T-helper 9 cell (primary cell): ENCODE measurements at regions not wholly inside any gene's neighbourhood (a gene's known extent, or its start where the extent isn't known, plus 50 kb on each side); places are given as distances from the start of the nearest gene placed in this dataset.
A peak's percentile ranks its signal among the peaks of the same experiment; 100 is the strongest.

Experiments used
- DNase-seq: peaks from one replicate; pipeline ENCODE4 v3.0.0-alpha.2; 2020

GRCh38 chr13:76503766-76504165 is 382.4 kb downstream of the KCTD12 start:
- no peak for DNase-seq

DNA sequence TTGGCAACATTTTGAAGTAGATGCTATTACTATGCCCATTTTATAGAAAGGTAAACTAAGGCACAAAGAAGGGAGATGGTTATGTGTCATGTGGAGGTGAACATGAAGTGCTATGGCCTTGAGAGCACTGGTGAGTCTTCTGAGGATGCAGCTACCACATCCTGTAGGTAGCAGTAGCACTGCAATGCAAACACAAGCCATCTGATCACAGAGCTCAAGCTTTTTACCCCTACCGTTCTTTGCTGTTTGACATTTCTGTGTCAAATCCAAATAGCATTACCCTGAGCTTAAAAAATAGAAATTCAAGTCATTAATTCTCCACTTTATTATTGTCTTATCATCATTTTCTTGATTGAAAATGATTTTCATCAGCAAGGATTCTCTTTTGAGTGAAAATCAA is 382.9 kb downstream of the KCTD12 start:
- DNase-seq, result no peak

DNA sequence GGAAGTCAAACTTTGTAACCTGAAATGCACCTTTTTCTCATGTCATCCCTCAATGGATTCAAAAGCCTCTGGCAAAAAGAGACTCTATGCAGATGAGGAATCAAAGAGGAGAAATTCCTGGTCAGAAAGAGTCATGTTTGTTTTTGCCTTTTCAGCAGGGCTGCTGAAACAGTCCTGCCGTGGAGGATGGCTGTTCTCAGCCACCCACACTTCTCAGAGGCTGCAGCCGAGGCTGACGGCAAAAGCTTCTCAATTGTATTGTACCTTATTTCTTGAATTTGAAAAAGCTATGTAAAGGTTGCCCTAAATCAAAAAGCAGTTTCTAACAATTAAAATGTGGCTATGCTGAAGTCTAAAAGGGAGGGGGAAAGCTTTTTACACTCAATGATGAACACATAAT is 385.3 kb downstream of the KCTD12 start:
- DNase-seq, result no peak

- no peak for DNase-seq
These were observed 386.3 kb downstream of the KCTD12 start for GRCh38 chr13:76499891-76500290.

GRCh38 chr13:76489274-76489673 is 396.9 kb downstream of the KCTD12 start:
- DNase-seq, result no peak

DNA sequence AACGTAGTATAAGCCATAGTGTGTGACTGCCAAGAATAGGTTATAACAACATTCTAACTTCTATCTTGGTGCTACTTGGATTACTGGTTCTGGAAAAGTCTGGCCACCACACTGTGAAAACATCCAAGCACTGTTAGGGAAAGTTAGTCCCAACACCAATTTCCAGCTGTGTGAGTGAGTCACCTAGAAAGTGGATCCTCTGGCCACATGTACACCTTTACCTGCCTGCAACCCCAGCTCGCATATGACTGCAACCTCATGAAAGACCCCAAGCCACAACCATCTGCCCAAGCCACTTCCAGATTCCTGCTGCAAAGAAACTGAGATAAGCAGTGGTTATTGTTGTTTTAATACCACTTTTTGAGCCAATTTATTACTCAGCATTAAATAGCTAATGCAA is 404.5 kb downstream of the KCTD12 start:
- no peak for DNase-seq

DNA sequence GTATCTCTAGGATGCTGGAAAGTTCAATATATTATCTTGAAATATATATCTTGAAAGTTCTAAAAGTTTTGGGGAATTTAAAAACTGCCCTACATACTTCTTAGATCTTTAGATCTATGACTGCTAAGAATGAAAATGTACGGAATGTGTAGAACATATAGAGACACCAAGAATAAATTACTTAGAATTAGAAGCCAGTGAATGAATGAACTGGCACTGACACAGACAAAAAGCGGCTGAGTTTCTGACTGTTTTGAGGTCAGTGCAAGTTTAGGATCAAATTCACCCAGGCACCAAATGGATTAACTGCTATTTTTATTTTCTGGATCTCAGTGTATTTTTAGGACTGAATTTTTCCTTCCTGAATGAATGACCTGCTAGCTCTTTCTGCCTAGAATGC is 411.2 kb downstream of the KCTD12 start:
- DNase-seq, result no peak

DNA sequence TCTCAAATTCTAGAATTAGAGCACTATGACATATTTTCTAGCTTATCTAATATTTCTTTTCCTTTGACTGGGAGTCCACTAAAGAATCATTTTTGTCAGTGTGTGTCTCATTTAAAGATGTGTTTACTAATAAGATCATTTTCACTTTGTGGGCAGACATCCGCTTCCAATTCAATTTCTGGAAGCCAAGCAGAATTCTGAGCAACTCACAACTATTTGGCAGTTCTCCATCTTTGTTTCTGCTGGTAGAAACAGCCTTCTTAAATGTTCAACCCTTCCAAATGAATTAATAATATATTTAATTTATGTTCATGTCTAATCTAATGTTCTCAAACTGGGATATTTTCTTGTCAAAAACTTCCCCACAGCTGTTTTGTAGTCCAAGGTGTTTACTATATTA is 411.8 kb downstream of the KCTD12 start:
- DNase-seq, result no peak

- peak; percentile 57 for DNase-seq
These were observed 412.6 kb downstream of the KCTD12 start for GRCh38 chr13:76473552-76474134.

- DNase-seq, result no peak
These were observed 413.3 kb downstream of the KCTD12 start for GRCh38 chr13:76472916-76473315.

DNA sequence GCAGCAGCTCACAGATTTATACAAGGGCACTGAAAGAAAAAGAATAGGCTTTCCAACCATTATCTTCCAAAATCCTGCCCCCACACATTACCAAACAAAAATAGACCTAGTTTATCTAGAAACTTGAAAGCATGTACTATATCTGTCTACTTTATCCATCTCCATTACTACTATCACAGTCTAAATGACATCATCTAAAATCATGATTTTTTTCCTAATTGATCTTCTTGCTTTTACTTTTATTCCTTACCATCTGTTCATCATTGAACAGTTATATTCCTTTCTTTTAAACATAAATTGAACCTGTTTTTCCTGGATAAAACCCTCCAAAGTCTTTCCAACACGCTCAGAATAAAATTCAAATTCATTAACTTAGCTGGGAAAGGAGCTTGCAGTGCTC is 414.7 kb downstream of the KCTD12 start:
- no peak for DNase-seq

GRCh38 chr13:76470991-76471390 is 415.2 kb downstream of the KCTD12 start:
- no peak for DNase-seq

- DNase-seq, result no peak
These were observed 420.2 kb downstream of the KCTD12 start for GRCh38 chr13:76466043-76466442.

- DNase-seq, result no peak
These were observed 422.9 kb downstream of the KCTD12 start for GRCh38 chr13:76463314-76463713.

GRCh38 chr13:76461999-76462398 is 424.2 kb downstream of the KCTD12 start:
- DNase-seq, result no peak

DNA sequence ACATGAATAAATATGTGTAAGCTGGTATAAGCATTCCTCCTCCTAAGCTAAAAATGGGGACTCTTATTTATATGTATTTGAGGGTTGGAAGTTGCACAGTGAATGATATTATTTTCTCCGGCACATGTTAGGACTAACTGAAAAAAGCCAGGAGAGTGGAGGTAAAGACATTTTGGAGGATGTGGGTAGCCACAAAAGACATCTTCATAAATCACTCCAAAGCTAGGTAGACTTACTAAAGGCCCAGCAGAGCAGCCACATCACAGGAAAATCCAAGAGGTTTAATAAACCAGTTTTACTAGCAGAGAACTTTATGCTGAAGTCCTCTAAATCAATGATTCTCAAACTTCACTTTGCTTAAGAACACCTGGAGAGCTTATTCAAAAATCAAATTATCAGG is 424.7 kb downstream of the KCTD12 start:
- no peak for DNase-seq

DNA sequence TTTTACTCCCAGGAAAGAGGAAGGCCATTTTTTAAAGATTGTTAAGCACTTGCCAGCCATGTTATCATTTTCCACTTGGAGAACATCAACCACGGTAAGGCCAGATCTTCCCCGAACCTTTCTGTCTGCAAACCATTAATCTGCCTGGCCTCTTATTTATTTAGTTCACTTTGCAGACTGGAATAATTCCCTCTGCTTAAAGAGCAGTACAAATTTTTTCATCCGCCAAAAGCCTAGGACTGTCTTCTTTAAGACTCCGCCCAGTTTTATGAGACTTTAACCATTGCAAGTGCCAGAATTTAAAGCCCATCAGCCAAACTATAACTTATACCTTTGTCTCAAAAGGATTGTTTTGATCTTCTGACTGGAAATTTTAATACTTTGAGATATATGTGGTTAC is 426.3 kb downstream of the KCTD12 start:
- DNase-seq, result no peak

DNA sequence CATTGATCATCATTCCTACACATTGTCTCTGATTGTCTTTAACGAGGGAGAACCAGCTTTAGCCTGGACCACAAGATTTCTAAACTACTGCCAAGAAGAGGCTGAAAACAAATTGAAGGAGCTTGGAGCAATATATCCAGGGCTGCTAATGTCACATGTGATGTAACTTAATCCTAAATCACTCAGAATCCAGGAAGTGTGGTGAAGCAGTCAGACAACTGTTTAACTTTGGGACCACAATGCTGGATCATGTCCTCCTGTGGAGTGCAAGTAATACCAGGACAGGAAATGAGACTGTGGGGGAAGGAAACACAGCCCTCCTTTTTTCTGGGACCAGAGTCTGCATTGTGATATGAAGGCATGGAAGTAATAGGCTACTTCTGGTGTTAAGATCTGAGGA is 430.2 kb downstream of the KCTD12 start:
- no peak for DNase-seq

DNA sequence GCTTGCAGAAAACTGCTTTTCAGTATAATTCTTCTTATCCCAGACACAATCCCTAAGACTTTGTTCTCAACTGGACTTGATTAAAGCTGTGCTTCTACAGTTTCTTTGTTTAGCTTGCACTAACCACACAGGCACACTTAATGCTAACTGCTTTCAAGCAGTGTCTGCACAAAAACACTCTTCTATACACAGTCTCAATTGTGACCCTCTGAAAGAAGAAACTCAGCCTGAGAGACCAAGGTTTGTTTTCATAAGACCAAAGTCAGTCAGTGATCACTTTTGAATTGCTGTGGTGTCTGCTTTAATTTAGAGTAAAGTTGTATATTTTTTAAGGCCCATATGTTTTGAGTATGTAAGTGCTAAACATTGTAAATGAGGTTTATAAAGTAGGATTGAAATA is 431.2 kb downstream of the KCTD12 start:
- DNase-seq, result no peak

DNA sequence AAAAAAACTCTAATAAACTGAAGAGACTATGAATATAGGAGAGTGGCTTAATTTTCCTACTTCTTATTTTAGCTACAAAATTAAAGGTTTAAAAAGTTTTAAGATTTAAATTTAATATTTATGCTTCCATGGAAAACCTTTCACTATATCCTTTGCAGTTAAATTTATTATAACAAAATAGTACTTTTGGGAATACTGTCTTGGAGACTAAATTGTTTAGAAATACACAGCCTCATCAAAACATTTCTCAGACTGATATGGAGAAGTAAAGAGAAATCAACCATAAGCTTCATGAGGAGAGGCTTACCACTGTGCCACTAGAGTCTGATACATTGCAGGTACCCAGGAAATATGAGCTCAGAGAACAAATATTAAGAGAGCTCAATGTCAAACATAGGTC is 436.5 kb downstream of the KCTD12 start:
- DNase-seq, result no peak

- no peak for DNase-seq
These were observed 440.0 kb downstream of the KCTD12 start for GRCh38 chr13:76446191-76446590.

DNA sequence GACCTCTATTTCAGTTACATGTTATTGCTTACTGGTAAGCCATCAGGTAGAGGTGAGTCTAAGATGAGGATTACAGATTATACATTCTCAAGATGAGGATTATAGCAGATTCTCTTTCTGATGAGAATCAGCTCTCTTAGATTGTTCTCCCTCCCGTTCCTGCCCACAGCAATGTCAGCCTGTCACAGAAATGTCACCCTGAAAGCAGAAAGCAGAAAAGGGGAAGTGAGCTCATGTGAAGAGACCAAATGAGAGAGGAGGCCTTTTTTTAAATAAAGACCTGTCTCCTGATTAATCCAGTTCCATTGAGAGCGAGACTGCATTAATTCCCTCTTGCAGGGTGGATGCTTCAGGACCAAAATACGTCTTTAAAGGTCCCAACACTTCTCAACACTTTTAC is 445.6 kb downstream of the KCTD12 start:
- DNase-seq, result no peak

DNA sequence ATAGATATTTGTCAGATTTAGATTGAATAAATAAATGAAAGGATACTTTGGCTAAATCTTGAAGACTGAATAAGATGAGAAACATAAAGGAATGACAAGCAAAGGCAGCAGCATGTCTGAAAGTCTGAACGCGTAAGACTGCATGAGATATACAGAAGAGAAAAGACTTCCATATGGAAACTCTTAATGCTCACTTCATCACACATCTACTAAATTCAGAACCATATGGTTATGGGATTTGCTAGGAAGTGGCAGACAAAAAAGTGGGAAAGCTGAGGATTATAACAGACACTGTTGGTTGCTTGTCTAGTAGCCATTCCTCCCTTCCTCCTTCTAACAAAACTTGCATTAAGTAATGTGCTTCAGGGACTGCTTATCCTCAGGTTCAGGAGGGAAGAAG is 446.7 kb downstream of the KCTD12 start:
- no peak for DNase-seq

DNA sequence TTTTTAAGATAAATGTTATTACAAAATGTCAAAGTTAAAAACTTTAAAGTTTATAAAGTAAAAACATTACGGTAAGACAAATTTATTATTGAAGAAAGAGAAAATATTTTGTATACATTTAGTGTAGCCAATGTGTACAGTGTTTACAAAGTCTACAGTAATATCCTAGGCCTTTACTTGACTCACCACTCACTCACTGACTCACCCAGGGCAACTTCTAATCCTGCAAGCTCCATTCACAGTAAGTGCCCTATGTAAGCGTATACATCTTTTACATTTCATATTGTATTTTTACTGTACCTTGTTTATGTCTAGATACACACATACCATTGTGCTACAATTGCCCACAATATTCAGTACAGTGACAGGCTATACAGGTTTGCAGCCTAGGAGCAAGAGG is 448.2 kb downstream of the KCTD12 start:
- no peak for DNase-seq

DNA sequence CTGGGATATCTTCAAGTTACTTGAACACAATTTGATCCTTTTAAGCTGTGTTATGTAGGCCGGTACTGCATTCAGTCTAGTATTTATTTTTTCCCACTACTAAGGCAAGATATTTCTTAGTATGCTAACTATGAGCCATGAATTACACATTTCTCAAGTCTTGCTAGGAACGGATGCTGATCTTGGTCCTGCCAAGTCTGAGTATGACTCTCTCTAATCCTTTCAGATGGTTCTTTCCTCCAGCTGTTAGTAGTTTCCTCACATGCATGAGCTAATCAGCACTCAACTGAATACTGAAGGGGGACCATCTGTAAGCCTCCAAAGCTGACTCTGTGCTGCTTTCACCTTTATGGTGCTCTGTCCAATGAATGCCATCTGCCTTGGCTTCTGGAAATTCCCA is 460.3 kb downstream of the KCTD12 start:
- no peak for DNase-seq

GRCh38 chr13:76421011-76421410 is 465.2 kb downstream of the KCTD12 start:
- DNase-seq, result no peak
